ENCODE measurements at regions not wholly inside any gene's neighbourhood (a gene's known extent, or its start where the extent isn't known, plus 50 kb on each side); places are given as distances from the start of the nearest gene placed in this dataset.

- TF ChIP-seq CTCF (IDR thresholded peaks at IDR 0.05; ENCODE audit: insufficient read depth, low read length, poor library complexity, severe bottlenecking) (no peak), EZH2phosphoT487 (conservative IDR thresholded peaks at IDR 0.05; ENCODE audit: low read length) (no peak)
Observed at GRCh38 chr5:71790433-71790832, 71.4 kb downstream of the CARTPT start.

Measured in SU-DHL-6 (cell line).